Chondrocyte (in vitro differentiated cells): ENCODE measurements at regions not wholly inside any gene's neighbourhood (a gene's known extent, or its start where the extent isn't known, plus 50 kb on each side); places are given as distances from the start of the nearest gene placed in this dataset.

ENCODE experiments used
- DNase-seq: peaks from one replicate; pipeline ENCODE4 v3.0.0; 2021; ENCODE audit warnings: mixed read lengths, low spot score
- H3K27ac Mint-ChIP-seq: one replicate; pipeline ENCODE4 v1.8.0; 2021; ENCODE audit warnings: mild to moderate bottlenecking, moderate library complexity, mixed read lengths; ENCODE audit not compliant: unreplicated experiment
- H3K27me3 Mint-ChIP-seq: 2 replicates; pipeline ENCODE4 v1.8.0; 2021; ENCODE audit warnings: low read depth, mixed read lengths
- H3K36me3 Mint-ChIP-seq: 2 replicates; pipeline ENCODE4 v1.8.0; 2021; ENCODE audit warnings: low read depth, mixed read lengths
- H3K4me1 Mint-ChIP-seq: 2 replicates; pipeline ENCODE4 v1.8.0; 2021; ENCODE audit warnings: low read depth, mild to moderate bottlenecking, mixed read lengths
- H3K4me3 Mint-ChIP-seq: one replicate; pipeline ENCODE4 v1.8.0; 2021; ENCODE audit warnings: mild to moderate bottlenecking, moderate library complexity, mixed read lengths; ENCODE audit not compliant: unreplicated experiment
- H3K9me3 Mint-ChIP-seq: 2 replicates; pipeline ENCODE4 v1.8.0; 2021; ENCODE audit warnings: low read depth, mixed read lengths
- CTCF ChIP-seq: fragments of 200-600 bp; sonication (generic); IDR thresholded peaks from 2 replicates; pipeline ENCODE4 v1.5.0; 2021; ENCODE audit warnings: antibody characterized with exemption, mild to moderate bottlenecking, moderate library complexity

GRCh38 chr6:2565499-2565898, 185.2 kb downstream of the MYLK4 start:
- Mint-ChIP-seq H3K36me3 (no peaks in the 10 kb centered on the region), H3K4me3 (no peak overlapping the region), H3K27me3 (no peaks in the 10 kb centered on the region), H3K9me3 (peaks cover 17% of the 10 kb centered on the region), H3K4me1 (peaks cover 35% of the 10 kb centered on the region), H3K27ac (no peak overlapping the region)
- no peak for DNase-seq
- no peak for TF ChIP-seq CTCF

GRCh38 chr6:2563635-2564034, 187.1 kb downstream of the MYLK4 start:
- no peak overlapping the region for H3K4me3 Mint-ChIP-seq
- H3K36me3 Mint-ChIP-seq, result no peaks in the 10 kb centered on the region
- no peak overlapping the region for H3K27ac Mint-ChIP-seq
- no peak for TF ChIP-seq CTCF
- peaks cover 8% of the 10 kb centered on the region for H3K9me3 Mint-ChIP-seq
- no peak for DNase-seq
- no peaks in the 10 kb centered on the region for H3K27me3 Mint-ChIP-seq
- peaks cover 42% of the 10 kb centered on the region for H3K4me1 Mint-ChIP-seq

GRCh38 chr6:2562721-2563451, 187.8 kb downstream of the MYLK4 start:
- no peak for TF ChIP-seq CTCF
- Mint-ChIP-seq H3K27ac (no peak overlapping the region), H3K4me3 (no peak overlapping the region), H3K4me1 (peaks cover 45% of the 10 kb centered on the region), H3K36me3 (no peaks in the 10 kb centered on the region), H3K9me3 (peaks cover 3% of the 10 kb centered on the region), H3K27me3 (no peaks in the 10 kb centered on the region)
- no peak for DNase-seq

GRCh38 chr6:2560917-2561698, 189.6 kb downstream of the MYLK4 start:
- H3K4me3 Mint-ChIP-seq, result no peak overlapping the region
- H3K27me3 Mint-ChIP-seq, result no peaks in the 10 kb centered on the region
- H3K36me3 Mint-ChIP-seq, result no peaks in the 10 kb centered on the region
- no peak overlapping the region for H3K27ac Mint-ChIP-seq
- DNase-seq, result no peak
- H3K9me3 Mint-ChIP-seq, result no peaks in the 10 kb centered on the region
- no peak for TF ChIP-seq CTCF
- peaks cover 45% of the 10 kb centered on the region for H3K4me1 Mint-ChIP-seq

- Mint-ChIP-seq H3K27ac (no peak overlapping the region), H3K9me3 (no peaks in the 10 kb centered on the region), H3K4me3 (no peak overlapping the region), H3K36me3 (no peaks in the 10 kb centered on the region), H3K4me1 (peaks cover 45% of the 10 kb centered on the region), H3K27me3 (no peaks in the 10 kb centered on the region)
- no peak for DNase-seq
- no peak for TF ChIP-seq CTCF
These were observed 190.4 kb downstream of the MYLK4 start for GRCh38 chr6:2560140-2560818.
